ENCODE measurements at regions not wholly inside any gene's neighbourhood (a gene's known extent, or its start where the extent isn't known, plus 50 kb on each side); places are given as distances from the start of the nearest gene placed in this dataset.

DNA sequence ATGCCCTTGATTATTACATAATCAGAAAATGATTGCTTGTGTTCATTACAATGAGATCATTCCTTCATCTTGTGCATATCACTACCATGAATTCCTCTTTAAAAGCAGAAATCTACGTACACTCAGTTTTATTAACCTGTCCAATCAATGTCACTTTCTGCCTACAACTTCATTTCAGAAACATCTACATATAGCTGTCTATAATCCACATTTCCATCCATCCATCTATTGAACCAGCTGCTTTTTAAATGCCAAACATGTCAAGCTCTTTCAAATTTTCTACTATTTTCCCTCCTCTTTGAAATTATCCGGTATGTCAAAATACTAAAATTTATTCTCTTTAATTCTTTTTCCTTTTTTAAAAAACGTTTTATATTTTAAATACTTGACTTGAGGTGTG lies 462.0 kb downstream of the GABRG1 start:
- Histone ChIP-seq H2BK120ac (ENCODE audit: low read depth, low read length) (no peak overlapping the region), H2BK15ac (ENCODE audit: low read depth, low read length) (no peak overlapping the region), H2AK9ac (replicated peaks; ENCODE audit: low read depth, low read length, poor library complexity) (no peak overlapping the region), H3K4me1 (ENCODE audit: control insufficient read depth, insufficient read depth, low read length) (no peaks in the 10 kb centered on the region), H2BK5ac (ENCODE audit: low read depth, low read length, poor library complexity, severe bottlenecking) (no peak overlapping the region), H3K4ac (ENCODE audit: low read depth, low read length) (no peak overlapping the region), H3K18ac (ENCODE audit: low read depth, low read length) (no peak overlapping the region), H3K9ac (ENCODE audit: low read depth, low read length) (no peak overlapping the region), H3K23ac (ENCODE audit: low read depth, low read length) (no peak overlapping the region), H3K4me3 (ENCODE audit: insufficient read depth, low read depth, low read length) (no peak overlapping the region), H3K79me1 (ENCODE audit: low read depth in 1 of 2, low read length in 2 of 2) (no peaks in the 10 kb centered on the region), H3K56ac (ENCODE audit: extremely low read depth, insufficient read depth, low read length) (no peak overlapping the region), H2AFZ (replicated peaks; ENCODE audit: low read length, poor library complexity) (no peak overlapping the region), H3K27me3 (ENCODE audit: control insufficient read depth, insufficient read depth, low read length) (no peaks in the 10 kb centered on the region), H3K27ac (ENCODE audit: insufficient read depth, low read length) (no peak overlapping the region), H4K20me1 (ENCODE audit: insufficient read depth, low read length) (no peaks in the 10 kb centered on the region), H4K8ac (ENCODE audit: low read depth in 2 of 2, low read length in 2 of 2) (no peak overlapping the region), H2BK20ac (ENCODE audit: low read depth, low read length) (no peak overlapping the region), H2AK5ac (ENCODE audit: low read depth, low read length) (no peak overlapping the region), H3K9me3 (ENCODE audit: control insufficient read depth, insufficient read depth, low read length) (no peaks in the 10 kb centered on the region), H3K4me2 (ENCODE audit: low read depth, low read length) (no peak overlapping the region), H3K9me1 (ENCODE audit: insufficient read depth, low read length) (no peaks in the 10 kb centered on the region), H3K36me3 (ENCODE audit: control insufficient read depth, insufficient read depth, low read length) (no peaks in the 10 kb centered on the region), H4K5ac (ENCODE audit: low read depth, low read length) (no peak overlapping the region), H4K91ac (ENCODE audit: insufficient read depth, low read depth, low read length) (no peak overlapping the region), H3K14ac (replicated peaks; ENCODE audit: low read depth, low read length) (no peak overlapping the region)
- no peak for DNase-seq
- WGBS, 2 experiments (ENCODE audit: extremely low coverage in 2 of 2, insufficient read length in 1 of 2): 83 to 100% methylated on average over 1 of the region's 3 CpGs
- dilution Hi-C loops (cut with HindIII; ENCODE audit: low sequenced_read_pairs, unreplicated experiment) (no loop called here), in situ Hi-C loops (cut with MboI; ENCODE audit: low sequenced_read_pairs) (no loop called here), intact Hi-C loops (cut with micrococcal nuclease) (no loop called here)
- ATAC-seq (ENCODE audit: low read depth): no peak
- ChIA-PET CTCF (no interaction called here), POLR2A (ENCODE audit: unreplicated experiment) (no interaction called here)
- TF ChIP-seq RCOR1 (IDR thresholded peaks at IDR 0.05; ENCODE audit: insufficient replicate concordance, low read length): no peak
- TF ChIP-seq NFE2L2 (IDR thresholded peaks at IDR 0.05; ENCODE audit: low read depth, low read length): no peak
- no peak for TF ChIP-seq MAZ (IDR thresholded peaks at IDR 0.05; ENCODE audit: borderline replicate concordance, low read depth, low read length)
- no peak for TF ChIP-seq MXI1 (IDR thresholded peaks at IDR 0.05; ENCODE audit: borderline replicate concordance, low read depth, low read length)
- TF ChIP-seq BHLHE40 (IDR thresholded peaks at IDR 0.05; ENCODE audit: low read depth, low read length): no peak
- TF ChIP-seq CEBPB (IDR thresholded peaks at IDR 0.05; ENCODE audit: low read depth, low read length): no peak
- TF ChIP-seq, protein P1, sequence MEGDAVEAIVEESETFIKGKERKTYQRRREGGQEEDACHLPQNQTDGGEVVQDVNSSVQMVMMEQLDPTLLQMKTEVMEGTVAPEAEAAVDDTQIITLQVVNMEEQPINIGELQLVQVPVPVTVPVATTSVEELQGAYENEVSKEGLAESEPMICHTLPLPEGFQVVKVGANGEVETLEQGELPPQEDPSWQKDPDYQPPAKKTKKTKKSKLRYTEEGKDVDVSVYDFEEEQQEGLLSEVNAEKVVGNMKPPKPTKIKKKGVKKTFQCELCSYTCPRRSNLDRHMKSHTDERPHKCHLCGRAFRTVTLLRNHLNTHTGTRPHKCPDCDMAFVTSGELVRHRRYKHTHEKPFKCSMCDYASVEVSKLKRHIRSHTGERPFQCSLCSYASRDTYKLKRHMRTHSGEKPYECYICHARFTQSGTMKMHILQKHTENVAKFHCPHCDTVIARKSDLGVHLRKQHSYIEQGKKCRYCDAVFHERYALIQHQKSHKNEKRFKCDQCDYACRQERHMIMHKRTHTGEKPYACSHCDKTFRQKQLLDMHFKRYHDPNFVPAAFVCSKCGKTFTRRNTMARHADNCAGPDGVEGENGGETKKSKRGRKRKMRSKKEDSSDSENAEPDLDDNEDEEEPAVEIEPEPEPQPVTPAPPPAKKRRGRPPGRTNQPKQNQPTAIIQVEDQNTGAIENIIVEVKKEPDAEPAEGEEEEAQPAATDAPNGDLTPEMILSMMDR (conservative IDR thresholded peaks at IDR 0.05; ENCODE audit: low read depth, low read length): no peak
- TF ChIP-seq FOS (IDR thresholded peaks at IDR 0.05; ENCODE audit: low read depth, low read length): no peak
- no TSS peak for BruUV-seq (replicated peaks)

All from IMR-90 (cell line).